ENCODE measurements at regions not wholly inside any gene's neighbourhood (a gene's known extent, or its start where the extent isn't known, plus 50 kb on each side); places are given as distances from the start of the nearest gene placed in this dataset.

GRCh38 chr6:142561511-142562265 lies 259.9 kb downstream of the ADGRG6 start:
- no peak for DNase-seq

- no peak for DNase-seq
Observed at GRCh38 chr6:142562865-142563264, 261.1 kb downstream of the ADGRG6 start.

GRCh38 chr6:142566628-142567396 lies 265.0 kb downstream of the ADGRG6 start:
- DNase-seq = peak in 4 of 14 donors; percentile 2 to 8 (median 6)

- no peak for DNase-seq
Observed at GRCh38 chr6:142567461-142567860, 265.7 kb downstream of the ADGRG6 start.

GRCh38 chr6:142568857-142569597 lies 267.2 kb downstream of the ADGRG6 start:
- DNase-seq = no peak

GRCh38 chr6:142569676-142570075 lies 267.9 kb downstream of the ADGRG6 start:
- no peak for DNase-seq

- no peak for DNase-seq
Observed at GRCh38 chr6:142570221-142570671, 268.4 kb downstream of the ADGRG6 start.

- no peak for DNase-seq
Observed at GRCh38 chr6:142592876-142593275, 291.1 kb downstream of the ADGRG6 start.

- DNase-seq = no peak
Observed at GRCh38 chr6:142597836-142598235, 296.0 kb downstream of the ADGRG6 start.

GRCh38 chr6:142601427-142601826 lies 299.6 kb downstream of the ADGRG6 start:
- no peak for DNase-seq

- DNase-seq = no peak
Observed at GRCh38 chr6:142602972-142603371, 301.2 kb downstream of the ADGRG6 start.

GRCh38 chr6:142605922-142606485 lies 304.2 kb downstream of the ADGRG6 start:
- no peak for DNase-seq

GRCh38 chr6:142612956-142613355 lies 311.1 kb downstream of the ADGRG6 start:
- DNase-seq = no peak

GRCh38 chr6:142613981-142614380 lies 312.2 kb downstream of the ADGRG6 start:
- DNase-seq = no peak

GRCh38 chr6:142617158-142617557 lies 315.4 kb downstream of the ADGRG6 start:
- no peak for DNase-seq

- no peak for DNase-seq
Observed at GRCh38 chr6:142621822-142622221, 320.0 kb downstream of the ADGRG6 start.

GRCh38 chr6:142624978-142625715 lies 319.8 kb downstream of the HIVEP2 start:
- no peak for DNase-seq

GRCh38 chr6:142627474-142627873 lies 317.5 kb downstream of the HIVEP2 start:
- DNase-seq = no peak

- no peak for DNase-seq
Observed at GRCh38 chr6:142631517-142632385, 313.2 kb downstream of the HIVEP2 start.

GRCh38 chr6:142633317-142633716 lies 311.7 kb downstream of the HIVEP2 start:
- DNase-seq = no peak

- no peak for DNase-seq
Observed at GRCh38 chr6:142635130-142635529, 309.8 kb downstream of the HIVEP2 start.

Data from C1 segment of cervical spinal cord (tissue), 14 donors.